ENCODE measurements at regions not wholly inside any gene's neighbourhood (a gene's known extent, or its start where the extent isn't known, plus 50 kb on each side); places are given as distances from the start of the nearest gene placed in this dataset.

DNA sequence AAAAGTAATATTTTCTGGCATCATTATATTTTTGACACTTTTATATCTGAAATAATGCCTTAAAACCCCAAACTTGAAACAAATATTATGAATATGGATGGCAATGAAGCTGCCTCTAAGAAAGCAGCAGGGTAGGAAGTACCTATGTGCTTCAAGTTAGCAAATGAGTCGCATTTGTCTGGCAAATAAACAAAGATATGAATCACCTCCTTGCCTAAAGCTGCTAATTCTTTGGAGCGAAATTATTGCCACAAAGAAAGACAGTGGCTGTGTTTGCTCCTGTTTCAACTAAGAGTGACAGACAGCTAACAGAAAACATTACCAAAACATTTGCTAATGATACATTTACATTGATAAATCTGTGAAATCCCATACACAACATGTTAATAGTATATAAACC lies 854.9 kb downstream of the RPS29 start:
- no peak overlapping the region for H3K4me3 Mint-ChIP-seq
- Histone ChIP-seq H3K27ac (ENCODE audit: low read depth in 1 of 2, low read length in 2 of 2) (no peak overlapping the region), H3K36me3 (replicated peaks in 1 of 2; ENCODE audit: control insufficient read depth in 1 of 2, insufficient read depth in 2 of 2, low read length in 2 of 2) (no peaks in the 10 kb centered on the region), H2AFZ (ENCODE audit: insufficient read depth, low read depth, low read length, poor library complexity, severe bottlenecking) (no peak overlapping the region), H3K79me2 (ENCODE audit: insufficient read depth, low read length) (no peaks in the 10 kb centered on the region), H4K20me1 (ENCODE audit: insufficient read depth, low read length) (no peaks in the 10 kb centered on the region), H3K4me1 (ENCODE audit: control insufficient read depth in 1 of 2, insufficient read depth in 2 of 2, low read length in 2 of 2) (no peaks in the 10 kb centered on the region), H3K9ac (ENCODE audit: insufficient read depth, low read length, poor library complexity, severe bottlenecking) (no peak overlapping the region), H3K4me2 (replicated peaks; ENCODE audit: extremely low read depth, low read length, poor library complexity, severe bottlenecking) (no peak overlapping the region), H3K4me3 (replicated peaks in 1 of 3; ENCODE audit: low read depth in 2 of 3, low read length in 3 of 3) (no peak overlapping the region), H3K27me3 (ENCODE audit: control insufficient read depth in 2 of 2, insufficient read depth in 2 of 2, low read length in 2 of 2) (no peaks in the 10 kb centered on the region), H3K9me3 (replicated peaks in 1 of 2; ENCODE audit: control insufficient read depth in 1 of 2, insufficient read depth in 1 of 2, low read length in 2 of 2) (peaks cover 3 to 13% of the 10 kb centered on the region in 2 donors)
- WGBS (ENCODE audit: insufficient coverage): 86% methylated on average over 1 of the region's 2 CpGs
- no peak for DNase-seq
- TF ChIP-seq, protein P1, sequence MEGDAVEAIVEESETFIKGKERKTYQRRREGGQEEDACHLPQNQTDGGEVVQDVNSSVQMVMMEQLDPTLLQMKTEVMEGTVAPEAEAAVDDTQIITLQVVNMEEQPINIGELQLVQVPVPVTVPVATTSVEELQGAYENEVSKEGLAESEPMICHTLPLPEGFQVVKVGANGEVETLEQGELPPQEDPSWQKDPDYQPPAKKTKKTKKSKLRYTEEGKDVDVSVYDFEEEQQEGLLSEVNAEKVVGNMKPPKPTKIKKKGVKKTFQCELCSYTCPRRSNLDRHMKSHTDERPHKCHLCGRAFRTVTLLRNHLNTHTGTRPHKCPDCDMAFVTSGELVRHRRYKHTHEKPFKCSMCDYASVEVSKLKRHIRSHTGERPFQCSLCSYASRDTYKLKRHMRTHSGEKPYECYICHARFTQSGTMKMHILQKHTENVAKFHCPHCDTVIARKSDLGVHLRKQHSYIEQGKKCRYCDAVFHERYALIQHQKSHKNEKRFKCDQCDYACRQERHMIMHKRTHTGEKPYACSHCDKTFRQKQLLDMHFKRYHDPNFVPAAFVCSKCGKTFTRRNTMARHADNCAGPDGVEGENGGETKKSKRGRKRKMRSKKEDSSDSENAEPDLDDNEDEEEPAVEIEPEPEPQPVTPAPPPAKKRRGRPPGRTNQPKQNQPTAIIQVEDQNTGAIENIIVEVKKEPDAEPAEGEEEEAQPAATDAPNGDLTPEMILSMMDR (IDR thresholded peaks at IDR 0.05): no peak
- H3K4me1 Mint-ChIP-seq: no peaks in the 10 kb centered on the region
- peaks cover 1 to 18% (median 6%) of the 10 kb centered on the region in 7 donors for H3K9me3 Mint-ChIP-seq
- no peak overlapping the region for H3K27ac Mint-ChIP-seq
- H3K27me3 Mint-ChIP-seq (ENCODE audit: low read depth in 3 of 3): peaks cover 0 to 1% (median 0%) of the 10 kb centered on the region in 3 donors
- H3K36me3 Mint-ChIP-seq: no peaks in the 10 kb centered on the region
- intact Hi-C loops (cut with micrococcal nuclease): no loop called here

DNA sequence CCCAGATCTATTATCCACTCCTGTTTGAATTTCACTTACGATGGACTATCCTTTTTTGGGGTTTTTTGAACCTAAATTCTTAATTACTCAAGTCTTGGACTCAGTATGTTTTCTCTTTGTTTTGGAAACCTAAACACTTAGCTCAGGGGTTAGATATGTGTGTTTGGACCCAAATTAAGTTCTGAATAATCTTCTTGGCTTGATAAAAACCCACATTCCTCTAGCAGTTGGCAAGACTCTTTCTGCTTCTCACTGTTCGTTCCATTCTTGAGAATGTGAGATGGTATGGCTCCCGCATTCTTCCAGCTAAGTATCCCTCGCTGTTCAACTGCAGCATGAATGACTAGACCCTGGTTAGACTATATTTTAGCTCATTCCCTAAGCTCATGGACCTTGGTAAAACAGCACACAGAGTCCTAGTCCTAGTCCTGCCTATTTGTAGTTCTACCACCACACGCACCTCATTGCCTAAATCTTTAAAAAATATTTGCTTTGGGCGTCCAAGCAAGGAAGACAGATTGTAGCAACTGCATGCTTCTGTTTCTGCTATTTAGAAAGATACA lies 860.0 kb downstream of the RPS29 start:
- no peak overlapping the region for H3K27ac Mint-ChIP-seq
- no peaks in the 10 kb centered on the region for H4K20me1 ChIP-seq (ENCODE audit: insufficient read depth, low read length)
- no peak overlapping the region for H3K4me3 Mint-ChIP-seq
- TF ChIP-seq, protein P1 (IDR thresholded peaks at IDR 0.05): no peak
- H3K27ac ChIP-seq (ENCODE audit: low read depth in 1 of 2, low read length in 2 of 2): no peak overlapping the region
- H3K4me1 ChIP-seq (ENCODE audit: control insufficient read depth in 1 of 2, insufficient read depth in 2 of 2, low read length in 2 of 2): no peaks in the 10 kb centered on the region
- H3K79me2 ChIP-seq (ENCODE audit: insufficient read depth, low read length): no peaks in the 10 kb centered on the region
- intact Hi-C loops (cut with micrococcal nuclease): no loop called here
- no peak overlapping the region for H3K4me3 ChIP-seq (replicated peaks in 1 of 3; ENCODE audit: low read depth in 2 of 3, low read length in 3 of 3)
- no peaks in the 10 kb centered on the region for H3K27me3 ChIP-seq (ENCODE audit: control insufficient read depth in 2 of 2, insufficient read depth in 2 of 2, low read length in 2 of 2)
- no peak overlapping the region for H3K4me2 ChIP-seq (replicated peaks; ENCODE audit: extremely low read depth, low read length, poor library complexity, severe bottlenecking)
- no peak overlapping the region for H2AFZ ChIP-seq (ENCODE audit: insufficient read depth, low read depth, low read length, poor library complexity, severe bottlenecking)
- peaks cover 0 to 8% (median 1%) of the 10 kb centered on the region in 7 donors for H3K9me3 Mint-ChIP-seq
- no peaks in the 10 kb centered on the region for H3K9me3 ChIP-seq (replicated peaks in 1 of 2; ENCODE audit: control insufficient read depth in 1 of 2, insufficient read depth in 1 of 2, low read length in 2 of 2)
- 81% methylated on average over 4 of the region's 6 CpGs for WGBS (ENCODE audit: insufficient coverage)
- H3K27me3 Mint-ChIP-seq (ENCODE audit: low read depth in 3 of 3): peaks cover 0 to 1% (median 0%) of the 10 kb centered on the region in 3 donors
- H3K36me3 ChIP-seq (replicated peaks in 1 of 2; ENCODE audit: control insufficient read depth in 1 of 2, insufficient read depth in 2 of 2, low read length in 2 of 2): no peaks in the 10 kb centered on the region
- H3K4me1 Mint-ChIP-seq: no peaks in the 10 kb centered on the region
- no peak for DNase-seq
- H3K9ac ChIP-seq (ENCODE audit: insufficient read depth, low read length, poor library complexity, severe bottlenecking): no peak overlapping the region
- no peaks in the 10 kb centered on the region for H3K36me3 Mint-ChIP-seq
